IMR-90 (cell line): ENCODE measurements at regions not wholly inside any gene's neighbourhood (a gene's known extent, or its start where the extent isn't known, plus 50 kb on each side); places are given as distances from the start of the nearest gene placed in this dataset.

ENCODE experiments used
- ATAC-seq: fragments of 200-7000 bp; cut with Tn5 transposase; 2 replicates; pipeline ENCODE4 v1.9.1; 2020; ENCODE audit warnings: low read depth, mild to moderate bottlenecking, moderate library complexity
- BruUV-seq: library from RNA; stranded (reverse); fragments of 400-500 nt; replicated peaks from 2 replicates; lab custom pipeline; 2021; lab: Mats Ljungman, UMichigan
- CTCF ChIA-PET: fragments of 300-600 bp; formaldehyde crosslinking; extraction: SDS; loops from one replicate; lab custom pipeline; 2021; ENCODE audit warnings: antibody characterized with exemption; lab: Yijun Ruan, JAX
- POLR2A ChIA-PET: fragments of 300-600 bp; sonication (Branson Sonifier 250); formaldehyde crosslinking; loops from one replicate; lab custom pipeline; 2022; ENCODE audit warnings: antibody characterized with exemption; ENCODE audit not compliant: unreplicated experiment; lab: Charles Lee
- DNase-seq: peaks from one replicate; pipeline ENCODE4 v3.0.0; 2013
- H2AFZ ChIP-seq: replicated peaks from 2 replicates; pipeline ENCODE3; 2013; ENCODE audit warnings: low read length, mild to moderate bottlenecking; ENCODE audit not compliant: poor library complexity
- H2AK5ac ChIP-seq: 2 replicates; pipeline ENCODE4 v1.6.1; 2013; ENCODE audit warnings: low read depth, low read length, inconsistent platforms
- H2AK9ac ChIP-seq: replicated peaks from 2 replicates; pipeline ENCODE3; 2013; ENCODE audit warnings: mild to moderate bottlenecking, low read depth, low read length, moderate library complexity; ENCODE audit not compliant: poor library complexity
- H2BK120ac ChIP-seq: 2 replicates; pipeline ENCODE4 v1.6.1; 2013; ENCODE audit warnings: low read depth, low read length, inconsistent platforms
- H2BK15ac ChIP-seq: 3 replicates; pipeline ENCODE4 v1.6.1; 2013; ENCODE audit warnings: low read depth, low read length, inconsistent platforms
- H2BK20ac ChIP-seq: 2 replicates; pipeline ENCODE4 v1.6.1; 2013; ENCODE audit warnings: low read depth, mild to moderate bottlenecking, inconsistent platforms, low read length, moderate library complexity
- H2BK5ac ChIP-seq: 2 replicates; pipeline ENCODE4 v1.6.1; 2013; ENCODE audit warnings: mild to moderate bottlenecking, low read depth, low read length, inconsistent platforms; ENCODE audit not compliant: poor library complexity, severe bottlenecking
- H3K14ac ChIP-seq: replicated peaks from 2 replicates; pipeline ENCODE4 v1.6.1; 2013; ENCODE audit warnings: low read depth, low read length, inconsistent platforms
- H3K18ac ChIP-seq: 2 replicates; pipeline ENCODE4 v1.6.1; 2013; ENCODE audit warnings: low read depth, low read length, control low read depth
- H3K23ac ChIP-seq: 2 replicates; pipeline ENCODE4 v1.6.1; 2013; ENCODE audit warnings: low read depth, low read length, inconsistent platforms
- H3K27ac ChIP-seq: 2 replicates; pipeline ENCODE4 v1.5.1; 2013; ENCODE audit warnings: mild to moderate bottlenecking, control low read depth, low read length; ENCODE audit not compliant: insufficient read depth
- H3K27me3 ChIP-seq: 2 replicates; pipeline ENCODE4 v1.6.1; 2013; ENCODE audit warnings: low read length; ENCODE audit not compliant: control insufficient read depth, insufficient read depth
- H3K36me3 ChIP-seq: 2 replicates; pipeline ENCODE4 v1.6.1; 2013; ENCODE audit warnings: low read length, mixed read lengths; ENCODE audit not compliant: control insufficient read depth, insufficient read depth
- H3K4ac ChIP-seq: 2 replicates; pipeline ENCODE4 v1.6.1; 2013; ENCODE audit warnings: low read depth, low read length, inconsistent platforms
- H3K4me1 ChIP-seq: 2 replicates; pipeline ENCODE4 v1.6.1; 2013; ENCODE audit warnings: low read length, mixed read lengths; ENCODE audit not compliant: control insufficient read depth, insufficient read depth
- H3K4me2 ChIP-seq: 2 replicates; pipeline ENCODE4 v1.6.1; 2013; ENCODE audit warnings: low read depth, mild to moderate bottlenecking, control low read depth, low read length, moderate library complexity
- H3K4me3 ChIP-seq: 2 replicates; pipeline ENCODE4 v1.5.1; 2013; ENCODE audit warnings: low read depth, mild to moderate bottlenecking, control low read depth, low read length, moderate library complexity; ENCODE audit not compliant: insufficient read depth
- H3K56ac ChIP-seq: 2 replicates; pipeline ENCODE4 v1.6.1; 2013; ENCODE audit warnings: low read length, inconsistent platforms; ENCODE audit not compliant: insufficient read depth; ENCODE audit errors: extremely low read depth
- H3K79me1 ChIP-seq, 2 experiments: 2 replicates each; pipeline ENCODE4 v1.6.1; 2013; ENCODE audit warnings: low read length in 2 of 2, inconsistent platforms in 1 of 2, low read depth in 1 of 2
- H3K9ac ChIP-seq: 2 replicates; pipeline ENCODE4 v1.6.1; 2013; ENCODE audit warnings: low read depth, low read length, control low read depth
- H3K9me1 ChIP-seq: 2 replicates; pipeline ENCODE4 v1.6.1; 2013; ENCODE audit warnings: low read length, inconsistent platforms; ENCODE audit not compliant: insufficient read depth
- H3K9me3 ChIP-seq: 2 replicates; pipeline ENCODE4 v1.6.1; 2013; ENCODE audit warnings: low read length; ENCODE audit not compliant: control insufficient read depth, insufficient read depth
- H4K20me1 ChIP-seq: 2 replicates; pipeline ENCODE4 v1.6.1; 2013; ENCODE audit warnings: low read length, inconsistent platforms; ENCODE audit not compliant: insufficient read depth
- H4K5ac ChIP-seq: 2 replicates; pipeline ENCODE4 v1.6.1; 2013; ENCODE audit warnings: mild to moderate bottlenecking, low read depth, low read length, control low read depth
- H4K8ac ChIP-seq, 2 experiments: 2 replicates each; pipeline ENCODE4 v1.6.1; 2013; ENCODE audit warnings: low read depth in 2 of 2, low read length in 2 of 2, control low read depth in 1 of 2, inconsistent platforms in 1 of 2
- H4K91ac ChIP-seq: 2 replicates; pipeline ENCODE4 v1.6.1; 2013; ENCODE audit warnings: low read depth, low read length, inconsistent platforms; ENCODE audit not compliant: insufficient read depth
- CEBPB ChIP-seq: IDR thresholded peaks from 2 replicates; pipeline ENCODE4 v1.6.1; 2012; ENCODE audit warnings: low read depth, low read length, improper control_type of control experiment
- CHD1 ChIP-seq: IDR thresholded peaks from 2 replicates; pipeline ENCODE4 v1.6.1; 2012; ENCODE audit warnings: low read depth, low read length, improper control_type of control experiment
- CTCF ChIP-seq: conservative IDR thresholded peaks from 2 replicates; pipeline ENCODE4 v1.5.1; 2012; ENCODE audit warnings: mild to moderate bottlenecking, low read depth, low read length, improper control_type of control experiment
- FOS ChIP-seq: fragments of 150-350 bp; IDR thresholded peaks from 2 replicates; pipeline ENCODE4 v1.6.1; 2016; ENCODE audit warnings: low read depth, low read length
- MAFK ChIP-seq: IDR thresholded peaks from 2 replicates; pipeline ENCODE4 v1.6.1; 2012; ENCODE audit warnings: low read depth, low read length, improper control_type of control experiment
- MAZ ChIP-seq: IDR thresholded peaks from 2 replicates; pipeline ENCODE4 v1.6.1; 2012; ENCODE audit warnings: low read depth, mild to moderate bottlenecking, low read length, improper control_type of control experiment, moderate library complexity, borderline replicate concordance
- MXI1 ChIP-seq: IDR thresholded peaks from 2 replicates; pipeline ENCODE4 v1.6.1; 2012; ENCODE audit warnings: low read depth, mild to moderate bottlenecking, low read length, moderate library complexity, borderline replicate concordance
- POLR2A ChIP-seq: IDR thresholded peaks from 2 replicates; pipeline ENCODE4 v1.6.1; 2012; ENCODE audit warnings: mild to moderate bottlenecking, low read depth, low read length
- RAD21 ChIP-seq: IDR thresholded peaks from 2 replicates; pipeline ENCODE4 v1.6.1; 2012; ENCODE audit warnings: low read length, improper control_type of control experiment
- RCOR1 ChIP-seq: IDR thresholded peaks from 2 replicates; pipeline ENCODE4 v1.6.1; 2012; ENCODE audit warnings: mild to moderate bottlenecking, low read length, improper control_type of control experiment; ENCODE audit not compliant: insufficient replicate concordance
- RFX5 ChIP-seq: IDR thresholded peaks from 2 replicates; pipeline ENCODE4 v1.8.0; 2012; ENCODE audit warnings: low read depth, mild to moderate bottlenecking, low read length, moderate library complexity
- SMC3 ChIP-seq: fragments of 150-350 bp; IDR thresholded peaks from 2 replicates; pipeline ENCODE4 v1.6.1; 2016; ENCODE audit warnings: low read depth, mild to moderate bottlenecking, antibody characterized with exemption, low read length, moderate library complexity
- WGBS, 2 experiments: methylation state at CpG; one replicate each; pipeline versions ENCODE4 v1.1.5 to v1.1.7; 2013; ENCODE audit warnings: missing lambda C conversion rate in 2 of 2; ENCODE audit not compliant: insufficient read length in 1 of 2; ENCODE audit errors: extremely low coverage in 2 of 2; 5-methylcytosine and 5-hydroxymethylcytosine counted together
- dilution Hi-C: fragments of 300-500 bp; cut with HindIII; formaldehyde crosslinking; loops from one replicate; pipeline ENCODE4 v1.14.3; 2018; ENCODE audit warnings: low sequenced_read_pairs; ENCODE audit not compliant: unreplicated experiment
- in situ Hi-C: fragments of 300-500 bp; cut with MboI; formaldehyde crosslinking; loops from 3 replicates; pipeline ENCODE4 v1.14.3; 2019; ENCODE audit warnings: low sequenced_read_pairs, inconsistent platforms, mixed read lengths
- intact Hi-C: fragments of 100-400 bp; cut with micrococcal nuclease; formaldehyde crosslinking; loops from 2 replicates; pipeline ENCODE4 v1.10.0; 2022
- TF ChIP-seq, protein P1 (sequence below): fragments of 150-350 bp; IDR thresholded peaks from 2 replicates; pipeline ENCODE4 v1.6.1; 2017; ENCODE audit warnings: mild to moderate bottlenecking, antibody characterized with exemption, low read length, low read depth

DNA sequence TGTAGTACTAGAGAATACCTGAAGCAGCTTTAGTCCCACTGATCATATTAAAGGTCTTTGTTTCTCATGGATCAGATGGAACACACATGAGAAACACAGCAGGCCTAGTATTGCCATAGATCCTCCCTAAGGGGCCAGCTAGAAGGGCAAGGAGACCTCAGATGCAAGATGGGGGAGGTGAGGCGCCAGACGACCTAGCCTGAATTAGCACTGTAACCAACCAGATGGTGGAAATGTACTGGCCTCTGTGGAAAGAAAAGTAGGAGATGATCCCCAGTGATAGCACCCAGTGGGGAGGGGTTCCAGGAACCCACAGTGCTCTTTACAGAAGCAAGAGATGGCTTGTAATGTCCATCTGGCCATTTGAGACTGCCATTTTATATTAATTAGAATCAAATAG lies 138.2 kb upstream of the ZNF385D start:
- Histone ChIP-seq H2BK15ac (no peak overlapping the region), H4K5ac (no peak overlapping the region), H2BK20ac (no peak overlapping the region), H3K9ac (no peak overlapping the region), H3K23ac (no peak overlapping the region), H3K4me1 (no peaks in the 10 kb centered on the region), H3K9me1 (no peaks in the 10 kb centered on the region), H2BK120ac (no peak overlapping the region), H4K91ac (no peak overlapping the region), H3K56ac (no peak overlapping the region), H2AK5ac (no peak overlapping the region), H3K79me1 (no peaks in the 10 kb centered on the region), H4K20me1 (no peaks in the 10 kb centered on the region), H2AFZ (no peak overlapping the region), H3K36me3 (no peaks in the 10 kb centered on the region), H3K27me3 (no peaks in the 10 kb centered on the region), H3K27ac (no peak overlapping the region), H3K9me3 (no peaks in the 10 kb centered on the region), H2AK9ac (no peak overlapping the region), H3K14ac (no peak overlapping the region), H3K4me2 (no peak overlapping the region), H4K8ac (no peak overlapping the region), H2BK5ac (no peak overlapping the region), H3K4me3 (no peak overlapping the region), H3K4ac (no peak overlapping the region), H3K18ac (no peak overlapping the region)
- in situ Hi-C loops = loop anchor here (25.0 kb wide), 2 partner anchors 1377 to 1552 kb away; no protein-coding TSS in a partner anchor
- POLR2A ChIA-PET = no interaction called here
- CTCF ChIA-PET = no interaction called here
- ATAC-seq (no peak), DNase-seq (no peak)
- TF ChIP-seq POLR2A (no peak), RCOR1 (no peak), MXI1 (no peak), MAFK (no peak), RFX5 (no peak), CHD1 (no peak), CEBPB (no peak), RAD21 (no peak), MAZ (no peak), CTCF (no peak), FOS (no peak), SMC3 (no peak)
- TF ChIP-seq, protein P1, sequence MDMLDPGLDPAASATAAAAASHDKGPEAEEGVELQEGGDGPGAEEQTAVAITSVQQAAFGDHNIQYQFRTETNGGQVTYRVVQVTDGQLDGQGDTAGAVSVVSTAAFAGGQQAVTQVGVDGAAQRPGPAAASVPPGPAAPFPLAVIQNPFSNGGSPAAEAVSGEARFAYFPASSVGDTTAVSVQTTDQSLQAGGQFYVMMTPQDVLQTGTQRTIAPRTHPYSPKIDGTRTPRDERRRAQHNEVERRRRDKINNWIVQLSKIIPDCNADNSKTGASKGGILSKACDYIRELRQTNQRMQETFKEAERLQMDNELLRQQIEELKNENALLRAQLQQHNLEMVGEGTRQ = no peak
- WGBS, 2 experiments = 100% methylated on average over 2 of the region's 2 CpGs; no CpG with 5 or more reads in 1 of the 2 experiments
- dilution Hi-C loops = no loop called here
- BruUV-seq = no TSS peak
- intact Hi-C loops = no loop called here
